ENCODE measurements at regions not wholly inside any gene's neighbourhood (a gene's known extent, or its start where the extent isn't known, plus 50 kb on each side); places are given as distances from the start of the nearest gene placed in this dataset.

GRCh38 chr22:48780597-48781277 lies 1046.9 kb downstream of the BRD1 start:
- Mint-ChIP-seq H3K27ac (no peak overlapping the region), H3K36me3 (no peaks in the 10 kb centered on the region), H3K4me3 (no peak overlapping the region), H3K4me1 (no peaks in the 10 kb centered on the region), H3K9me3 (peaks cover 0 to 4% of the 10 kb centered on the region in 2 donors), H3K27me3 (ENCODE audit: low read depth in 2 of 2) (peaks cover 0 to 5% of the 10 kb centered on the region in 2 donors)
- intact Hi-C loops (cut with micrococcal nuclease), result no loop called here
- 84% methylated on average over 19 of the region's 19 CpGs for WGBS (ENCODE audit: insufficient coverage)
- no peak overlapping the region for H3K4me3 ChIP-seq (ENCODE audit: low read length)
- DNase-seq, result no peak
- H3K27me3 ChIP-seq (ENCODE audit: control insufficient read depth, insufficient read depth, low read length), result no peaks in the 10 kb centered on the region
- no peaks in the 10 kb centered on the region for H3K36me3 ChIP-seq (ENCODE audit: control insufficient read depth, insufficient read depth, low read length)
- no peaks in the 10 kb centered on the region for H3K4me1 ChIP-seq (ENCODE audit: control insufficient read depth, insufficient read depth, low read length)
- peaks cover 5% of the 10 kb centered on the region for H3K9me3 ChIP-seq (ENCODE audit: control insufficient read depth, insufficient read depth, low read length)
- TF ChIP-seq, protein P1, sequence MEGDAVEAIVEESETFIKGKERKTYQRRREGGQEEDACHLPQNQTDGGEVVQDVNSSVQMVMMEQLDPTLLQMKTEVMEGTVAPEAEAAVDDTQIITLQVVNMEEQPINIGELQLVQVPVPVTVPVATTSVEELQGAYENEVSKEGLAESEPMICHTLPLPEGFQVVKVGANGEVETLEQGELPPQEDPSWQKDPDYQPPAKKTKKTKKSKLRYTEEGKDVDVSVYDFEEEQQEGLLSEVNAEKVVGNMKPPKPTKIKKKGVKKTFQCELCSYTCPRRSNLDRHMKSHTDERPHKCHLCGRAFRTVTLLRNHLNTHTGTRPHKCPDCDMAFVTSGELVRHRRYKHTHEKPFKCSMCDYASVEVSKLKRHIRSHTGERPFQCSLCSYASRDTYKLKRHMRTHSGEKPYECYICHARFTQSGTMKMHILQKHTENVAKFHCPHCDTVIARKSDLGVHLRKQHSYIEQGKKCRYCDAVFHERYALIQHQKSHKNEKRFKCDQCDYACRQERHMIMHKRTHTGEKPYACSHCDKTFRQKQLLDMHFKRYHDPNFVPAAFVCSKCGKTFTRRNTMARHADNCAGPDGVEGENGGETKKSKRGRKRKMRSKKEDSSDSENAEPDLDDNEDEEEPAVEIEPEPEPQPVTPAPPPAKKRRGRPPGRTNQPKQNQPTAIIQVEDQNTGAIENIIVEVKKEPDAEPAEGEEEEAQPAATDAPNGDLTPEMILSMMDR (IDR thresholded peaks at IDR 0.05), result no peak
- H3K27ac ChIP-seq (ENCODE audit: low read length), result no peak overlapping the region
- no peak for ATAC-seq

DNA sequence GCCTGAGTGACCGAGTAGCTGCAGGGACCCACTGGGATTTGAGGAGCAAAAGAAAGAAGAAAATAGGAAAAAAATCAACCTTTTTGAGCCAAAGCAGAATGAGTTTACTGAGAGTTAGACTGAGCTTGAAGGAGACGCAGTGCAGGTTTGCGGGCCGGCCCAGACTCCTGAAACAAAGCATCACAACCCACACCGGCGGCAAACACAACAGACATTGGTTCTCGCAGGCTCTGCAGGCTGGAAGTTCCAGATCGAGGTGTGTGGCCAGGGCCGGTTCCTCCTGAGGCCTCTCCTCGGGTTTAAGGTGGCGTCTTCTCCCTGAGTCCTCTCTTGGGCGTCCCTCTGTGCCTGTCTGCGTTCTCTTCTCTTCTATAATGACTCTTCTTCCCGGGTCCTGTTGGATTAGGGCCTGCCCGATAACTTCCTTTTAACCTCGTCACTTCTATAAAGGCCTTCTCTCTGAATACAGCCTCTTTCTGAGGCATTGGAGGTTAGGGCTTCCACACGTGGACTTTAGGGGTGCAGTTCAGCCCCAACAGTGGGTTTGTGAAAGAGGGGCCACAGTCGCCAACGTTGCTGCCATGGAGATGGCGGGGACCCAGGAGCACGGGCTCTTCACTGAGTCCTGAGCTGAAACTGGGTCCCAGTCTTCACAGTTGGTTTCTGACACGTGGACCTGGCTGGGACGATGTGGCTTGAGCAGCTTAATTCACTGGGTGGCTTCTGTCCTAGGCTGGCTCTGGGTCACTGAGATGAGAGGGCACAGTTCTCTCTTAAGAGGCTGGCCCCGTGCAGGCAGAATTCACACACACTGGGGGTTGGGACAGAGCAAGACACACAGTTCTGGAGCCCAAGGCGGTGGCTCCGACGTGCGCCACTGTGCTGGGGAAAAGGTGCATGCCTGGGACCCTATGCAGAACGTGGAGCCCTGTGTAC lies 1047.7 kb downstream of the BRD1 start:
- Histone ChIP-seq H3K27me3 (ENCODE audit: control insufficient read depth, insufficient read depth, low read length) (no peaks in the 10 kb centered on the region), H3K27ac (ENCODE audit: low read length) (no peak overlapping the region), H3K4me3 (ENCODE audit: low read length) (no peak overlapping the region), H3K36me3 (ENCODE audit: control insufficient read depth, insufficient read depth, low read length) (no peaks in the 10 kb centered on the region), H3K4me1 (ENCODE audit: control insufficient read depth, insufficient read depth, low read length) (no peaks in the 10 kb centered on the region), H3K9me3 (ENCODE audit: control insufficient read depth, insufficient read depth, low read length) (peaks cover 5% of the 10 kb centered on the region)
- no peak overlapping the region for H3K27ac Mint-ChIP-seq
- H3K4me3 Mint-ChIP-seq, result no peak overlapping the region
- TF ChIP-seq, protein P1 (IDR thresholded peaks at IDR 0.05), result no peak
- peaks cover 0 to 4% of the 10 kb centered on the region in 2 donors for H3K9me3 Mint-ChIP-seq
- H3K27me3 Mint-ChIP-seq (ENCODE audit: low read depth in 2 of 2), result peaks cover 0 to 8% of the 10 kb centered on the region in 2 donors
- DNase-seq (no peak), ATAC-seq (no peak)
- WGBS (ENCODE audit: insufficient coverage), result 87% methylated on average over 29 of the region's 29 CpGs
- intact Hi-C loops (cut with micrococcal nuclease), result no loop called here
- no peaks in the 10 kb centered on the region for H3K36me3 Mint-ChIP-seq
- no peaks in the 10 kb centered on the region for H3K4me1 Mint-ChIP-seq

DNA sequence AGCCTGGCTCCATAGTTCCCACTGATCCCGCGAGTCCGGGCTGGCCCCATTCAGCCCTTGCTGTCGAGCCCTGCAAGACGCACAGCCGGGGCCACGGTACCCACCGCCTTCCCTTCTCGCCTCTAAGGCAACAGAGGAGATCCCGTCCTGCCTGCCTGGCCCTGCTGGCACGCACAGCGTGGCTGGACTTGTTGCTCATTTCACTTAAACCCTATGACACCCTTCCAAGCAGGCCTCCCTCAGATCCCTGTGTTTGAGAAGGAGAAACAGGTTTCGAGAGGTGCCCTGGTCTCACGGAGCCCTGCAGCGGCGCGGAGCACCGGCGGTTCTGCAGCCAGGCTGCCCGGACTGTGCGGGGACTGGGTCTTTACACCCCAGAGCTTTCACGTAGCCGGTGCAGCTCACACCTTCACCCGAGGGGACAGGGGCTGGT lies 1048.4 kb downstream of the BRD1 start:
- no peaks in the 10 kb centered on the region for H3K36me3 Mint-ChIP-seq
- Histone ChIP-seq H3K27me3 (ENCODE audit: control insufficient read depth, insufficient read depth, low read length) (no peaks in the 10 kb centered on the region), H3K4me1 (ENCODE audit: control insufficient read depth, insufficient read depth, low read length) (no peaks in the 10 kb centered on the region), H3K36me3 (ENCODE audit: control insufficient read depth, insufficient read depth, low read length) (no peaks in the 10 kb centered on the region), H3K27ac (ENCODE audit: low read length) (no peak overlapping the region), H3K4me3 (ENCODE audit: low read length) (no peak overlapping the region), H3K9me3 (ENCODE audit: control insufficient read depth, insufficient read depth, low read length) (peaks cover 5% of the 10 kb centered on the region)
- peaks cover 0 to 4% of the 10 kb centered on the region in 2 donors for H3K9me3 Mint-ChIP-seq
- intact Hi-C loops (cut with micrococcal nuclease), result no loop called here
- no peak overlapping the region for H3K27ac Mint-ChIP-seq
- 91% methylated on average over 24 of the region's 24 CpGs for WGBS (ENCODE audit: insufficient coverage)
- no peaks in the 10 kb centered on the region for H3K4me1 Mint-ChIP-seq
- DNase-seq (no peak), ATAC-seq (no peak)
- TF ChIP-seq, protein P1 (IDR thresholded peaks at IDR 0.05), result no peak
- H3K27me3 Mint-ChIP-seq (ENCODE audit: low read depth in 2 of 2), result peaks cover 0 to 9% of the 10 kb centered on the region in 2 donors
- H3K4me3 Mint-ChIP-seq, result no peak overlapping the region
